ENCODE measurements at regions not wholly inside any gene's neighbourhood (a gene's known extent, or its start where the extent isn't known, plus 50 kb on each side); places are given as distances from the start of the nearest gene placed in this dataset.

DNA sequence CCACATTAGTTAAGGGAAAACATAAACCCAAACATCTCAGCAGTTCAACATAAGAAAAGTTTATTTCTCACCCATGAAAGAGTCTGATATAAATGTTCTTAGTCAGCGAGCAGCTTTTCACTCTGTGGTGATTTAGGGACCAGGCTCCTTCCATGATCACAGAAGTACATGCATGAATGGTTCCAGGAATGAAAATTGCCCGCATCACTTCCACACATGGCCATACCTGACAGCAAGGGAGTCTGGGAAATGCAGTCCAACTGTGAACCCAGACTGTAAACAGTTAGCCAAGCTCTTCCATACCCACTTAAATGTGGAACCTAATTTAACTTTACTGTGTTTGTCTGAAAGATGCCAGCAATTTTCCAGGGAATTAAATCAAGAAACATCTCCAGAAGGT, 353.9 kb downstream of the HACE1 start:
- DNase-seq (ENCODE audit: low read depth) = no peak
- H3K4me3 ChIP-seq (ENCODE audit: low read depth, low read length) = no peak overlapping the region
- TF ChIP-seq, protein P1, sequence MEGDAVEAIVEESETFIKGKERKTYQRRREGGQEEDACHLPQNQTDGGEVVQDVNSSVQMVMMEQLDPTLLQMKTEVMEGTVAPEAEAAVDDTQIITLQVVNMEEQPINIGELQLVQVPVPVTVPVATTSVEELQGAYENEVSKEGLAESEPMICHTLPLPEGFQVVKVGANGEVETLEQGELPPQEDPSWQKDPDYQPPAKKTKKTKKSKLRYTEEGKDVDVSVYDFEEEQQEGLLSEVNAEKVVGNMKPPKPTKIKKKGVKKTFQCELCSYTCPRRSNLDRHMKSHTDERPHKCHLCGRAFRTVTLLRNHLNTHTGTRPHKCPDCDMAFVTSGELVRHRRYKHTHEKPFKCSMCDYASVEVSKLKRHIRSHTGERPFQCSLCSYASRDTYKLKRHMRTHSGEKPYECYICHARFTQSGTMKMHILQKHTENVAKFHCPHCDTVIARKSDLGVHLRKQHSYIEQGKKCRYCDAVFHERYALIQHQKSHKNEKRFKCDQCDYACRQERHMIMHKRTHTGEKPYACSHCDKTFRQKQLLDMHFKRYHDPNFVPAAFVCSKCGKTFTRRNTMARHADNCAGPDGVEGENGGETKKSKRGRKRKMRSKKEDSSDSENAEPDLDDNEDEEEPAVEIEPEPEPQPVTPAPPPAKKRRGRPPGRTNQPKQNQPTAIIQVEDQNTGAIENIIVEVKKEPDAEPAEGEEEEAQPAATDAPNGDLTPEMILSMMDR (IDR thresholded peaks at IDR 0.05; ENCODE audit: insufficient read depth, low read depth, low read length) = no peak

DNA sequence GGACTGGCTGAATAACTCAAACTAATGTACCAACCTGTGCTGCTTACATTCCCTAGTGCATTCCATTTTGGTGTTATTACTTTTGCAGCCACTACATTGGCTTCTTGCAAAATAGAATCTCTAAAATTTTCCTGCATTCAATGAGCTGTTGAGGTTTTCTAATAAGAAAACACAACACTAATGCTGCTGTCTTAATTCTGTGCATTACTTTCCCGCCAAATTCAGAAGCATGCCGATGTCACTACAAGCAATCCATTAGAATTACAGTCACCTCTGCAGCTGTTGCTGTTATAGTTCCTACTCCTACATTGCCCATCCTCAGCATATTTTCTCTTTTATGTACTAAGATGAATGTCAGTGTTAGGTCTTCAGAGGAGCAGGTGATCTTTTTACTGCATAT, 359.5 kb downstream of the HACE1 start:
- DNase-seq (ENCODE audit: low read depth) = no peak
- TF ChIP-seq, protein P1 (IDR thresholded peaks at IDR 0.05; ENCODE audit: insufficient read depth, low read depth, low read length) = no peak
- H3K4me3 ChIP-seq (ENCODE audit: low read depth, low read length) = no peak overlapping the region

DNA sequence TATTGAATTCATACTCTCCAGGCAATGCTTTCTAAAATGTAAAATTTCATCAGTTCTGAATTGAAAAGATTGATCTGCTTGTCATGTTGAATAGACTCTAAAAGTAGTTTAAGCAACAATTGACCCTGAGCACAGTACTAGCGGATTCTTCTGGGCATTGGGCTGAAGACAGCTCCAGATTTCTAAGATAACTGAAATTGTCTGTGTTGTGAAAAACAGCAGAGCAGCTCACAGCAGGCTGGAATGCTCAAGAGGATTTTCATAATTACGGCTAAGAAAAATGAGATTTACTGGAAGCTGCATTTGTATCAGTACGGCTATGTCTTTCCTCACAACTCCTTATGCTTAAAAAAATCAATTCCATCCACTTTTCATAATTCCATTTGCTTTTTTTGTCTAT, 373.7 kb downstream of the HACE1 start:
- TF ChIP-seq, protein P1 (IDR thresholded peaks at IDR 0.05; ENCODE audit: insufficient read depth, low read depth, low read length) = no peak
- H3K4me3 ChIP-seq (ENCODE audit: low read depth, low read length) = no peak overlapping the region
- peak; percentile 2 for DNase-seq (ENCODE audit: low read depth)

DNA sequence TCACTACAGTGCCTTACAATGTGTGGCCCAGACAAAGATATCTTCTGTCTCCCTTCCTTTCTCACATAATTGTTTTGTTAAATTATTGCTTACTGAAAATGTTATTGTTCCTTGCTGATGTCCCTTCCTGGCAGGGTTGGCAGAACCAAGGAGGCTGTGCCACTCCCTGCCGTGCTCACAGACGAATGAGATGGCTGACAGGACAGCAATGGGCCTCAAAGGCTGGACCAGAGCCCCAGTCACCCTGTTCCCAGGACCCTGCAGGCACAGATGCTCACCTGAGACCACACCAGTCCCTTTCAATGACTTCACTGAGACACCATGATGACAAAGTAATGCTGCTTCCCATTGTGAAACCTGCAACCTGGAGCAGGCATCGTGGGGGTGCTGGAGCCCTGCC, 375.1 kb downstream of the HACE1 start:
- TF ChIP-seq, protein P1 (IDR thresholded peaks at IDR 0.05; ENCODE audit: insufficient read depth, low read depth, low read length) = no peak
- H3K4me3 ChIP-seq (ENCODE audit: low read depth, low read length) = no peak overlapping the region
- no peak for DNase-seq (ENCODE audit: low read depth)

DNA sequence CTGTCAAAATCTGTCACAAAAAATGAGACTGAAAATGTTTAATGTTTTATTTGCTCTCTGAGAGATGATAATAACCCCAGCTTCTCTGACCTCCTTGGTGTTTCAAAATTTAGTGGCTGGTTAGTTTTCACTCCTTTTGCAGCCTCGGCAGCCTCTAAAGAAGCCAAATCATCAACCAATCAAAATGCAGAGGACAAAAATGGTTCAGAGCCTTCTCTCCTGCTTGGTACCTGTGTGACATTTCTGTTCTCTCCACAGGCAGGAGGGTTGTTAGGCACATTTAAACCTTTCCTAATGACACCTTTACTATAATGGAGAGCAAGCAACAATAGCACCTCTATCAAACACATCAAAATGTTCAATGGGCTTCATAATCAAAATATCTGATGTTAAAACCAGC, 375.5 kb downstream of the HACE1 start:
- TF ChIP-seq, protein P1 (IDR thresholded peaks at IDR 0.05; ENCODE audit: insufficient read depth, low read depth, low read length) = no peak
- no peak overlapping the region for H3K4me3 ChIP-seq (ENCODE audit: low read depth, low read length)
- no peak for DNase-seq (ENCODE audit: low read depth)

DNA sequence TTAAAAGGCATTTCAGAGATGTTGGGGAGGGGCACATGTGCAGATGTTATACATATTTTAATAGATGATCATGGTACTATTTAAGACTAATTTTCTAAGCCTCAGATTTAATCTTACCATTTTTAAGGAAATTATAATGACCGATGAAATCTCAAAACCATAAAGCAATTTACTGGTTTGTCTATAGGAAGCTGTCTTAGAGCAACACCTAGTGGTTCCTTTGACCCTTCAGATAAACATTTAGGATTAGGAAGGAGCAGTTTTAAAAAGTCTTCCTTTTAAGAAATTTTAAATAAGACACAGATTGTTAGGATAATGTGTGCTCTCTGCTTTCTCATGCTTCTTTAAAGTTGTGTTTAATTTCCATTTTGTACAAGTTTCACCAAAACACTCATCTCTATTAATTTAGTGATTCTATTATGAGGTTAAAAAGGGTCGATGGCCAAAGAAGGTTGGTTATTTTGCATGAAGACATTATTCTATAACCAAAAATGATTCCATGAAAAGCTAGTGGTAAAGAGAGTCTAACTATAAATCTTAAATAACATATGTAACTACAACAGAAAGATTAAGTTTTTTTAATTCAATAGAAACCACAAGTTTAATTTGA, 376.4 kb downstream of the HACE1 start:
- TF ChIP-seq, protein P1 (IDR thresholded peaks at IDR 0.05; ENCODE audit: insufficient read depth, low read depth, low read length) = peak; percentile 54
- peak; percentile 33 for DNase-seq (ENCODE audit: low read depth)

DNA sequence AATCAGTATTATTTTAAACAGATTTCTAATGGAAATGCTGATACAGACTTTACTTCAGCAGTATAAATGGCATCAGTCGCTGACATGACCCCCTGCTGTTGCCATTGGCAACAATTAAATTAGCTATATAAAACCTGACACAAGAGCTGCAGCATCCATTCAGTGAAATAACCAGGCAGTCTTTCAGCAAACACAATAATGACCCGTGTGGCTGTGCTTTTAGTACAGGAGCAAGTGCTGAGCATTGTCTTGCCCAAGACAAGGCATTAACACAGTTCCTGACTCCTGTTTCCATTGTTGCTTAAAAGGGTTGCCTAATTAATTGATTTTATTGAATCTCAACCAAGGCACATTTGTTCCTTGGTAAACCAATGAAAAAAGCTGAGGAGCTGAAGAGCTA, 382.1 kb downstream of the HACE1 start:
- DNase-seq (ENCODE audit: low read depth) = no peak
- TF ChIP-seq, protein P1 (IDR thresholded peaks at IDR 0.05; ENCODE audit: insufficient read depth, low read depth, low read length) = no peak
- no peak overlapping the region for H3K4me3 ChIP-seq (ENCODE audit: low read depth, low read length)

More for the DNA sequence above, 376.4 kb downstream of the HACE1 start:
- no peak overlapping the region for H3K4me3 ChIP-seq (ENCODE audit: low read depth, low read length)

Data from fibroblast of villous mesenchyme (primary cell).